NCI-H524 (cell line): ENCODE measurements at regions not wholly inside any gene's neighbourhood (a gene's known extent, or its start where the extent isn't known, plus 50 kb on each side); places are given as distances from the start of the nearest gene placed in this dataset.
A peak's percentile ranks its signal among the peaks of the same experiment; 100 is the strongest.

ENCODE experiments used
- DNase-seq, 2 experiments: peaks; one replicate each; lab custom pipeline; 2025; lab: John Stamatoyannopoulos, UW

- no peak for DNase-seq
Measured at GRCh38 chr9:113787871-113788270, 88.2 kb upstream of the ZNF618 start.

DNA sequence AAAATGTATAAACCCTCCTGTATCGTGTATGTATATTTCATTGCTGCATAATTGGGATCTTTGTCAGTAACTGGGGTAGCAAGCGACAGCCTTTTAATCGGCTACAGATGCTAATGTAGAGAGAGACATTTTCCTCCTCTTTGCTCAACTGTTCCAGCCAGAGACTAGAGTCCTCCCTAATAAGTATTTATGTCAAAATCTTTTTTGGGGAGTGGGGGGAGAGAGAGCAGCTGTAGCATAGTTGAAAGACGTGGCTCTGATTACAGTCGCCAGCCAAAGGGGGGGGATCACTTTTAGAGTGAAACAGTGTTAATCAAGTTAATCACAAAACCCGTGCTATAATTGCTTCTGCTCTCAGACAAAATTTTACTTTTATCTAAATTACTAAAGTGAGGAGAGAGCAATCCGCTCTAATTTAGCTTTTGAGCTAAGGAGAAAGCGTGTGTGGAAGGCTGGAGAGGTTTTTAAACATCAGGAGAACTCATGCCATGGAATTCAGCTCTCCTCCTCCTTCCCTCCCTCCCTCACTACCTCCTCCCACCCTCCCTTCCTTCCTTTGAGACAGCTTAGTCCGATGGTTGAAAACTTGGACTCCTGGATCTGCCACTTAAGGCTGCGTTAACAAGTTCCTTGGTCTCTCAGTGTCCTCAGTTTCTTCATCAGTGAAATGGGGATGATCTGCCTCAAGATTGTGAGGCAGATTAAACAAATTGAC lies 87.3 kb upstream of the ZNF618 start:
- DNase-seq = no peak

- DNase-seq = no peak
Measured at GRCh38 chr9:113790093-113790492, 86.0 kb upstream of the ZNF618 start.

DNA sequence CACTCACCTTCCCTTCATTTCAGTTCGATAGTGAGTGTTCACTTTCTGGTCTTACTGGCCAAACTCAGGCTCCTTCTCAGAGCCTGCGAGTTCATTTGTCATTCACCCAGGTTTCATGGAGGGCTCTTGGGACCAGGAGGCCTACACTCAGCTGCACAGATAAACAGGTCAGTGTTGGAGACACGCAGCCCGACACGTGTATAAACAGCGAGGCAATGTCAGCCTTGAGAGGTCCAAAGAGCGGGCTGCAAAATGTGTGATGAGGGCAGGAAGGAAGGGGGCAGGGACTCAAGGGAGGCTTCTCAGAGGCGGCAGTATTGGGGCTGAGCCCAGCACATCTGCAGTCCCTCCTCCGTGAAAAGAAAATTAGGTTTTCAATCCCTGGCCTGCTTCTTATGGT lies 82.6 kb upstream of the ZNF618 start:
- no peak for DNase-seq

DNA sequence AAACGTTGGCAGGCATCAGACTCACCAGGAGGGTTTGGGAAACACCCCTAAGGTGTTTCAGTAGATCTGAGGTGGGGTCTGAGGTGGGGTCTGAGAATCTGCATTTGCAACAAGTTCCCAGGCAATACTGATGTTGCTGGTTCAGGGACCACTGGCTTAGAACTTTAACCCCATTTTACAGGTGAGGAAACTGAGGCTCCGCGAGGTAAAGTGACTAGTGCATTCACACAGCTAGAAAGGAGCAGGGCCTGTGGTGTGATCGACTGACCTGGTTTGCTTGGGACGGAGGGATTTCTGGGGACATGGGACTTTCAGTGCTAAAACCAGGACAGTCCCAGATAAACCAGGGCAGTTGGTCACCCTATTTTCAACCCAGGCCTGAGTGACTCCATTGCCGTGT lies 81.4 kb upstream of the ZNF618 start:
- DNase-seq = no peak

GRCh38 chr9:113795811-113796392 lies 80.2 kb upstream of the ZNF618 start:
- no peak for DNase-seq

- no peak for DNase-seq
Measured at GRCh38 chr9:113796646-113797426, 79.3 kb upstream of the ZNF618 start.

GRCh38 chr9:113798062-113799030 lies 77.8 kb upstream of the ZNF618 start:
- DNase-seq = no peak

DNA sequence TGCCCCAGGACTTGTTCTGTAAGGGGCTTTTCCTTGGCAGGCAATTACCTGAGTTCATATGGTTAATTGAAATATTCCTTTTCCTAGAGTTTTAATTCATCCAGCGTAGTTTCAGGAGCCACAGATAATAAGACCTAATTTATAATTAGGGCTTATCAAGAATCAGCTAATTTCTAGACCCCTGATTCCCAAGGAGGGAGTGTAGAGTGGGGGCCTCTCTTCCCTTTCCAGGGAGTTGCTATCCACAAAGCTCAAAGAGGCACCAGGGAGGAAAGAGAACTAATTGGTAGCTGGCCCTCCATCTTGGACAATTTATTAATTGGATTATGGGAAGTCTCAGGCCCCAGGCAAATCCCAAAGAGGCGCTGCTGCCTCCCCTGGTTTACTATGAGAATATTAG lies 75.8 kb upstream of the ZNF618 start:
- DNase-seq = no peak

GRCh38 chr9:113803811-113804589 lies 72.1 kb upstream of the ZNF618 start:
- DNase-seq = no peak

GRCh38 chr9:113805486-113806132 lies 70.5 kb upstream of the ZNF618 start:
- no peak for DNase-seq

DNA sequence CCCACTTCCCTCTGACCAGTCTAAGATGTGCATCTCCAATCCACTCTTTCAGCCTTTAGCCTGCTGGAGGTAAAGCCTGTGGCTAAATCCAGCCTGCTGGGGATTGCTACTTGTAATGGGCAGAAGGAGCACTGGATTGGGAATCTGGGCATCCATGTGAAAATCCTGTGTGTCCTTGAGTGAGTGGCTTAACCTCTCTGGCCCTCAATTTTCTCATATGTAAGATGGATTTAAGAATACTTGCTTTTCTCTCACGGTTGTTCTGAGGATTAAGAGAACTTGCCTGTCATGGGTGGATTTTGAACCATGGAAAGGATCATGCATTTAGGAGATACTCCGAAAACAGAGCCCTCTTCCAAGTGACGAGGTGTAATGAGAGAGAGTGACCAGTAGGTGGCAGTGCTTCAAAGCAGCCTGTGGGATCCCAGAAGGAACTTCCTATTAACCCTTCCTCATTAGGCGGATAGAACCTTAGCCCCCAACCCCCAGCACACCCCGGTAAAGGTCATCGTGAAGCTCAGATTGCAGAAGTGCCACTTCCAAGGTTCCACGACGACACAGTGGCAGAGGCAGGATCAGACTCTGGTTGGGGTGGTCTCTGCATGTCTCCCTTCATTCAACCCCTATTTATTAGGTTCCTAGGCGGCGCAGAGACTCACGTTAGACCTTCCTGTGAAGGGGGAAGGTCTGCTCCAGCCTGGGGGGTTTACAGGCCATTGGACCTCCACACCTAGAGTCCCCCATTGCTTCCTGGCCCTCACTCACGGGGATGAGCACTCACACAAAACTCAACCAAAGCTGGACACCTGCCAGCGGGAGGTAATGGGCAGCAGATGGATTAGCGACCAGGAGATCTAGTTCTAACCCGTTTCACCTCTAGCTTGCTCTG lies 68.7 kb upstream of the ZNF618 start:
- DNase-seq = peak; percentile 34 to 72

DNA sequence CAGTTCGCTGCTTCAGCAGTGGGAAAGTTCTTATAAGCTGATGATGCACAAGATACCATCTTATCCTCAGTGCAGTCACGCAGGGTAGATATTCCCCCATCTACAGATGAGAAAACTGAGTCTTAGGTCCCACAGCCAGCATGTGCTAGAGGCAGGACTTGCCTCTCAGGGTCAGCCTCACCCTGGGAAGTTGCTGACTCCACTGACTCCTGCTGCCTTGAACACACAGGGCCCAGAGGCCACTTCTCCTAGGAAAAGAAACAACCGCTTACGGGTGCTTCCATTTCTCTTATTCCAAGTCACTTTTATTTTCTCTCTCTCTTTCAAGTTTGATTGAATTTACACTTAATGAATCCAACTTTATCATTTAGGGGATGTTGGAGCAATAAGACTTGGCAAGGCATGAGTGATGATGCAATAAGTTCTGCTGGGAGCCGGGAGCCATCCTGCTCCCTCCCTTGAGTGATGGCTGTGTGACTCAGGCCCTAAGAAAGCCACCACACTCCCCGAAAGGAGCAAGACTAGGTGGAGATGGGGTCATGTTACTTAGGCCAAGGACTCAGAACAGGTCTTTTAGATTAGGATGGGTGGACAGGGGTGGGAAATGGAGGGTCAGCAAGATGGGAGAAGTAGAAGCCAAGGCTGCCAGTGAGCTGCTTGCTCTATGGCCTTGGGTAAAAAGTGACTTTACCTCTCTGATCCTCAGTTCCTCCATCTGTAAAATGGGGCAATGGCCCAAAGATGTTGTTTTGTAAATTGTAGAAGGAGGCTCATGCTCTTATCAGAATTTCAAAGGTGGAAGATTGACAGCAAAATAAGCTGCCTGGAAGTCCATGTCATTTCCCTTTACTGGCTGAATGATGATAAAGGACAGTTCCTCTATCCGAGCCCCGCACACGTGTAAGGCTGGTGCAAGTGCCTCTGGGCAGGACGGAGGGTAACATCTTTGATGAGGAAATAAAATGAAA lies 67.4 kb upstream of the ZNF618 start:
- no peak for DNase-seq

DNA sequence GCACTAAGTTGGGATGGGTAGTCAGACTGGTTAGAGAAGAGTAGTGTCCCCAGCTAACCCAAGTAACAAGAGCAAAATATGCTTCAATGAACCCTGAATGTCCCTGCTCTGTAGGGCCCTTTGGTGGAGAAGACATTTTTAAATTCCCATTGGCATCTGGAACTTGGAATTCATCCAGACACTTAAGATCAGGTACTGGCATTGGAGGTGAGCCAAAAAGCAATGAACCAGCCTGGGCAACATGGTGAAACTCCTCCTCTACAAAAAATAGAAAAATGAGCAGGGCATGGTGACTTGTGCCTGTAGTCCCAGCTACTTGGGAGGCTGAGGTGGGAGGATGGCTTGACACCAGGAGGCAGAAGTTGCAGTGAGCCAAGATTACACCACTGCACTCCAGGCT lies 58.9 kb upstream of the ZNF618 start:
- peak in 1 of 2 experiments; percentile 20 for DNase-seq

DNA sequence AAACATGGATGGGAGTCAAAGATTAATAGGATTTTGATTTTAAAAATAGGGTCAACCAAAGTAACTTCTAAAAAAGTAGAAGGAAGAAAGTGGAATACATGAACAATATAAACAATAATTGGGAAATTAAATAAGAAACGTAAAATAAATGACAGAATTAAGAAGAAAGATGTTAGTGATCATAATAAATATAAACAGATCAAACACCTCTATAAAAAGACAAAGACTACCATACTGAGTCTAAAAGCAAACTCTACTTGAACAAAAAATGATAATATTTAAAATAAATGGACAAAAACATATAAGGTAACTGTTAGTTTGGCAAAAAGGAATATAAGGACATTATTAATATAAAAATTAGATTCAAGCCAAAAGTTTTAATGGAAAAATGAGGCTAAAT lies 57.7 kb upstream of the ZNF618 start:
- DNase-seq = no peak

DNA sequence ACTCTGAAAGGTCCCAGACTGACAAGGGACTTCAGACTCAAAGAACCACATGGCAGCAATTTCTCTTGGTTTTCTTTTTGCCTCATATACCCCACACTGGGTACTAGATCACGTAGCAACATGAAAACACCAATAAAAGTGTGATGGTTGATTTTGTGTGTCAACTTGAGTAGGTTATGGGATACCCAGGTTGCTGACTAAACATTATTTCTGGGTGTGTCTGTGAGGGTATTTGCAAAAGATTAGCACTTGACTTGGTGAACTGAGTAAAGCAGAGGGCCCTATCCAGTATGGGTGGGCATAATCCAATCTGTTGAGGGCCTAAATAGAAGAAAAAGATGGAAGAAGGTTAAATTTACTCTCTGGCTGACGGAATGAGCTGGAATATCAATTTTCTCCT lies 53.8 kb upstream of the ZNF618 start:
- DNase-seq = no peak

DNA sequence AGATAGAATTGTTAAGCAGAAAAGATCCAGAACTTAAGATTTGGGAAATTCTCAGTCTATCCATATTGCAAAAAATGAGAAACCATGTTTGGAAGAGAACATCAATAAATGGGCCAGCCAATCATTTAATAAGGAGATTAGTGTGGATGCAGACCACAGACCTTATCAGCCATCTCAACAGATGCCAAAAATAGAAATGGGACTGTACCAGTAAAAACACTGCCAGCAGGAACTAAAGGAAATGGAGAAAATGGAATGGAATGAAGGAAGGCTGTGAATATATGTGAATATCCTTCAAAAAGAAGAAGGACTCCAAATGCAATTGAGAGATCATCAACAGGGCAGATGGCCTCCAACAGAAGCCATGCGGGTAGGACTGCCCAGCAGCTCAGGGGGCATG lies 52.7 kb upstream of the ZNF618 start:
- DNase-seq = no peak
